HG03045 (cell line): ENCODE measurements at regions not wholly inside any gene's neighbourhood (a gene's known extent, or its start where the extent isn't known, plus 50 kb on each side); places are given as distances from the start of the nearest gene placed in this dataset.
"Not testable (repeated sequence)": the region's sequence is repeated elsewhere in the genome, so short reads cannot be mapped to it uniquely, and the experiment has no call there.

ENCODE experiments used
- ATAC-seq: cut with Tn5 transposase; IDR thresholded peaks from one replicate; pipeline ENCODE4 v1.9.1; 2021; ENCODE audit warnings: mild to moderate bottlenecking, moderate library complexity; ENCODE audit not compliant: unreplicated experiment

DNA sequence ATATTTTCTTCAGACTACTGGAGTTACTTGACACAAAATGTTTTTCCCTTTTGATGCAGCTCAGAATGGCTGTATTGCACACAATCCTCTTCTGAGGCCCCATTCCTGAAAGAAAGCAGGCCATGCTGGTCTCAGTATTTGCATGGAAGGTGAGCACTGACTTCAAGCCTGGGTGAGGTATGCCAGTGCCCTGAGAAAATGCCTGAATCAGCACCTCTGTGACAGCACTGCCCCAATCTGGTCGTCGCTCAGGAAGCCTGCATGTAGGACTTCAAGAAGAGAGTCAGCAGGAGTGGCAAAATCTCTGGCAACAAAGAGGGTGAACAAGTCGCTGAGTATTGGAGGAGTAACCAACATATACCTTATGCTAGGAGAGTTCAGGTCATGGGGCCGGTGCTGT, 425.2 kb upstream of the PIK3R1 start:
- no peak for ATAC-seq

DNA sequence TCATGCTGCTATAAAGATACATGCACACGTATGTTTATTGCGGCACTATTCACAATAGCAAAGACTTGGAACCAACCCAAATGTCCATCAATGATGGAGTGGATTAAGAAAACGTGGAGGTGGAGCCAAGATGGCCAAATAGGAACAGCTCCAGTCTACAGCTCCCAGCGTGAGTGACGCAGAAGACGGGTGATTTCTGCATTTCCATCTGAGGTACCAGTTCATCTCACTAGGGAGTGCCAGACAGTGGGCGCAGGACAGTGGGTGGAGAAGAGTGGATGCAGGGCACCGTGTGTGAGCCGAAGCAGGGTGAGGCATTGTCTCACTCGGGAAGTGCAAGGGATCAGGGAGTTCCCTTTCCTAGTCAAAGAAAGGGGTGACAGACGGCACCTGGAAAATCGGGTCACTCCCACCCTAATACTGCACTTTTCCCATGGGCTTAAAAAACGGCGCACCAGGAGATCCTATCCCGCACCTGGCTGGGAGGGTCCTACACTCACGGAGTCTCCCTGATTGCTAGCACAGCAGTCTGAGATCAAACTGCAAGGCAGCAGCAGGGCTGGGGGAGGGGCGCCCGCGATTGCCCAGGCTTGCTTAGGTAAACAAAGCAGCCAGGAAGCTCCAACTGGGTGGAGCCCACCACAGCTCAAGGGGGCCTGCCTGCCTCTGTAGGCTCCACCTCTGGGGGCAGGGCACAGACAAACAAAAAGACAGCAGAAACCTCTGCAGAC, 435.5 kb upstream of the PIK3R1 start:
- not testable (repeated sequence) for ATAC-seq

DNA sequence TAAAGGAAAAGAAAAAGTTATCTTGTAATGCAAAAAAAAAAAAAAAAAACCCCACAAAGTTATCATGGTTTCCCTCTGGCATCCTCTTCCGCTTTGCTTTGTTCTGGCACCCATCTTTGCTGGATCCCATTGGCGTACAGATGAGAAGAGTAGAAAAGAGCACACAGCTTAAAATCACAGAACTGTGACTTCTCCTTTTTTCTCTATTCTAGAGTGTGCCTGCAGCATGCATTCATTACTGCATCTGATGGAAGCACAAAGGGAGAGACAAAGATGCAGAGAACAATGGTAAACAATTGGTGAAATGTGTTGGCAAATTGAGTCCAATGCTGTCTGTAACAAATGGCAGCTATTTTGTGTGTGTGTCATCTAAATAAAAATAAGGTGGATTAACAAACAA, 440.8 kb upstream of the PIK3R1 start:
- ATAC-seq = no peak

DNA sequence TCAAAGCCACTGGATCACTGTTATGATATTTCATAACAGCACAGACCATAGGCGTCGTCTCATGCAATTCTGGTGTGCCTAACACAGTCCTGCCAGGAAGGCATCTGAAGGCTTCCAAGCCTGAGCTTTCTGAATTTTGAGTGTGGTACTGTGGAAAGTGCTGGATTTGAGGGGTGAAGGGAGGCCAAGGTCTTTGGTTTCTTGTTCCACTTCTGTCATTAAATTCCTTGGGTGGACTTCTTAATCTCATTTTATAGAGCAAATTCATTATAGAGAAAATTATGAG, 441.3 kb upstream of the PIK3R1 start:
- ATAC-seq = no peak

DNA sequence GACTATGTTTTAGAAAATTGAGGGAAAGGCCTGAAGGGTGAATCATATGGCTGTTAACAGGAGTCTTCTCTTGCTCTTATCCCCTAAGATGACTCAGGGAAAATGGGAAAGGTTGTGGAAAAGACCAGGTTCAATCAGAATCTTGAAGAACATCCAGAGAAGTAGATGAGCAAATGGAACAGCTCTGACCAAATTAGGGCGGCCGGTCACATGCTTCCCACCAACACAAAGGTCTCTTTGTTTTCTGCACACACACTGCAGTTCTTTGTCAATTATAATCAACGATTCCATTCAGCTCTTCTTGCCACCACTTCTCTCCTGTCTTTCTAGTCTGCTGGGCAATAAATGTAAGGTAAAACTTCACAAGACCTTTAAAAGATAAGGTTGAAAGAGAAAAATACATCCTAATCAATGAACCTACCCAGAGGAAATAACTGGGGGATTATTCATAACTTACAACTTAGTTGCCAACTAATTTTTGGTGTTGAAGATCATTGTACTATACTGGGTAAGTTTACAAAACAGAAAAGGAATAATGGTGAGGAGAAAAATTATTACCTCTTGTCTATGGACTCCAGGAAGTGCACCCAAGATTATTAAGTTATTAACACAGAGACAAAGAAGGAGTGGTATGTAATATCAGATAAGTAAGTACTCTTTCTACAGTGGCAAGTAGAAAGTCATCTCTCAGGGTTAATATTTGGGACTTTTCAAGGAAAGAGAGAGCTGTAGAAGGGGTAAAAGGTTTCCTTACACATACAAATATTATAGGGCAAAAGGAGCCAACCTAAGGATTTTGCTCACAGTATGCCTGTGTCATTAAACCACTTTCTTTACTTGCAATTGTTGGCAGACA, 441.9 kb upstream of the PIK3R1 start:
- ATAC-seq = no peak

DNA sequence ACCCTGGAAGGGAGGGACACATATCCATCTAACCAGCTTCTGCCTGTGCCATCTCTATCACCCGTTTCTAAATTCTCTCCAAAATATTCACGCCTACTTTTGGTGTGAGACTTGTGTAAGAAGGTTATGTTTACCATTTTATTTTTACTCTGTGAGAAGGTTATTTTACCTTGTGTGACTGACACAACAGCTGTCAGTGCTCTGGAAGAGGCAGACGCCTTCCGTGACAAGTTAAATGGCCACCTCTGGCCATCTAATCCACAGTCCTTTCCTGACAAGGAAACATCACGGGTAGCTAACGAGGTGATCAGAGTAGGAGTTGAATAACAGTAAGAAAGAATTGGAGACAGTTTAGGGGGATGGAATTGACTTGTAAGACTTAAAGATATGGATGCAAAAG, 443.8 kb upstream of the PIK3R1 start:
- ATAC-seq = no peak

DNA sequence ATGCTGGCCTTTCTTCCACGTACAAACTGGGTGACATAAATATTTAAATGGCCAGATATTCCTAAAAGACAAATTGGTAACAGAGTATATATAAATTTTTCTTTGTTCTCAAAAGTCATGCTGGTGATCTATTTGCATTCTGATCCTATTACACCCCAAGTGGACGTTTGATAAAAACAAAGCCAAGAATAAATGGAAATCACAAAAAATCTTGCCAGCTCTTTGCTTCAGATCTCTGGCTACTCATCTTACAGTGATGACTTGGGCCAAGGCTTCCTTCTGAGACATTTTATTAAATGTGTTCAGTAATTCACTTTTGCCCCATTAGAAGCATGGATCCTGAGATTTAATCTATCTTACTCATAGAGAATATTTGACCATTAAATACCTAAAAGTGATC, 444.3 kb upstream of the PIK3R1 start:
- ATAC-seq = no peak

DNA sequence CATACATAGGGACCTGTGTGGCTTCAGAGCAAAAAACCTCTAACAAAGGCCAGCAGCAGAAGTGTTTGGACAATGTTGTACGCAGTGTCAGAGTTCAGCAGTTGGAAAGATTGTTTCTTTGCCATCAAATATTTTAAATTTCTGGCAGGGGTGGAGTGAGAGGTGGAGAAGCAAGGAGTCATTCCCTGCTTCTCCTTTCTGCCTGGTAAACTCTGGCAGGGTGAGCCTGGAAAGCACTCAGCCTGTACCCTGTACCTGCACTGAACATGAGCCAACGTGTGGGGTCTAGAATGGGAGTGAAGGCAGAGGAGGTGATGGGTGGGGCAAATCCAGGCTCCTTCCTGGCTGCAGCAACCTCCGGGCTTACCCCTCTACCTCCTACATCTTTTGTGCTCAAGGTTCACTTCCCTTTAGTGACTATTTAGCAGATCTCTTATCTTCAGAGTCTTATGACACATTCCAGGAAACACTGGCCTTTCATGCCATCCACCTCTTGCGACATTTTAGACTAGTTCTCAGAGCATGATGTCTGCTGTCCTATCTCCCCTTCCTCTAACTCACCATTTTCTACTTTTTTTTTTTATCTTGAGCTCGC, 445.0 kb upstream of the PIK3R1 start:
- no peak for ATAC-seq

DNA sequence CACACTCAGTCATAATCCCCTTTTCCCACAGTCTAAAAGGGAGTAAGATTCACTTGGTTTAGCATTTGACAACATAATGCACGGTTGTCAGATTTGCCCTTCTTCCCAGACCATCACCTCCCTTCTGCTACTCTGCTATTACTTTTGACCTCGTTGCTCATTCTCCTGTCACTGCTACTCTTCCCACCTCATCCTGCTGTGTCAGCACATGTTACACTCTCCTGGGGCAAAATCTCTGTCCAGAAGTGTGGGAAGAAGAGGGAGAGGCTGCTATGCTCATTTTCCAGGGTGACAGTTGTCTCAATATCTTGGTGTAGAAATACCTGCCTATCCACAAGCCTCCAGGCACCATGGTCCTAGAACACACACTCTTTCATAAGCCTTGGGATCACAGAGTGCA, 449.9 kb upstream of the PIK3R1 start:
- no peak for ATAC-seq

DNA sequence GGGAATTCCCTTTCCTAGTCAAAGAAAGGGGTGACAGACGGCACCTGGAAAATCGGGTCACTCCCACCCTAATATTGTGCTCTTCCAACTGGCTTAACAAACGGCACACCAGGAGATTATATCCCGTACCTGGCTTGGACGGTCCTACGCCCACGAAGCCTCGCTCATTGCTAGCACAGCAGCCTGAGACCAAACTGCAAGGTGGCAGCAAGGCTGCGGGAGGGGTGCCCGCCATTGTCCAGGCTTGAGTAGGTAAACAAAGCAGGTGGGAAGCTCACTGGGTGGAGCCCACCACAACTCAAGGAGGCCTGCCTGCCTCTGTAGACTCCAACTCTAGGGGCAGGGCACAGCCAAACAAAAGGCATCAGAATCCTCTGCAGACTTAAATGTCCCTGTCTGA, 457.8 kb upstream of the PIK3R1 start:
- ATAC-seq = not testable (repeated sequence)

DNA sequence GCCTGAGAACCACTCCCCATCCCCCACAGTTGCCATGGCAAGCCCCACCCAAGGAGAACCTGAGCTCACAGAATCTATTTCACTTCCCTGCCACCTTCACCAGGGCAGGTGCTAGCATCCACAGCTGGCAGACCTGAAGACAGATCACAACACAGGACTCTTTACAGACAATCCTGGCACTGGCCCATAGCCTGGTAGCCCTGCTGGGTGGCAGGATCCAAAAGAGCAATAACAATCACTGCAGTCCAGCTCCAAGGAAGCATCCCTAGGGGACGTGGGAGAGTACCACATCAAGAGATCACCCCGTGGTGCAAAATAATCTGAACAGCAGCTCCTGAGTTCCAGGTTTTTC, 463.2 kb upstream of the PIK3R1 start:
- no peak for ATAC-seq

DNA sequence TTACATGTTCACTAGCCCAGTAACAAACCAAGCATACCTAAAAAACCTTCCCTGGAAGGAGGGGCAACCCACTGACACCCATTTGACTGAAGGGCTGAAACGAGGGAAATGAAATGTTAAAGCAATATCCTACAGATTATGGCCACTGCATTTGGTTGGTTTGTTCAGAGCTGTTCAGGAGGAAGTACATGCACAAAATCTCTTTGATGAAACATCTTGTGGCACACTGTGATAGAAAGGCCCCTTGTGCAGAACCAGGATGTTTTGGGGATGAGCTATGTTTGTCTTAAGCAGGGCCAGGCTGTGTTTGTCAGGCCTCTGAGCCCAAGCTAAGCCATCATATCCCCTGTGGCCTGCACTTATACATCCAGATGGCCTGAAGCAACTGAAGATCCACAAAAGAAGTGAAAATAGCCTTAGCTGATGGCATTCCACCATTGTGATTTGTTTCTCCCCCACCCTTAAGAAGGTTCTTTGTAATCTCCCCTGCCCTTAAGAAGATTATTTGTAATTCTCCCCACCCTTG, 467.3 kb upstream of the PIK3R1 start:
- ATAC-seq = no peak

DNA sequence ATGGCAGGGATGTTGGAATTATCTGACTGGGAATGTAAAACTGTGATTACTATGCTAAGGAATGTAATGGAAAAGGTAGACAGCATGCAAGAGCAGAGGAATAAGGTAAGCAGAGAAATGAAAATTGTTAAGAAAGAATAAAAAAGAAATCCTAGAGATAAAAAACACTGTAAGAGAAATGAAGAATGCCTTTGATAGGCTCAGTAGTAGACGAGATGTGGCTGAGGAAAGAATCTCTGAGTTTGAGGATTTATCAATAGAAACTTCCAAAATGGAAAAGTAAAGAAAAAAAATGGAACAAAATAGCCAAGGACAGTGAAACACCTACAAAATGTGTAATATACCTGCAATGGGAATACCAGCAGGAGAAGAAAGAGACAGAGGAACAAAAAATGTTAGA, 468.5 kb upstream of the PIK3R1 start:
- no peak for ATAC-seq

DNA sequence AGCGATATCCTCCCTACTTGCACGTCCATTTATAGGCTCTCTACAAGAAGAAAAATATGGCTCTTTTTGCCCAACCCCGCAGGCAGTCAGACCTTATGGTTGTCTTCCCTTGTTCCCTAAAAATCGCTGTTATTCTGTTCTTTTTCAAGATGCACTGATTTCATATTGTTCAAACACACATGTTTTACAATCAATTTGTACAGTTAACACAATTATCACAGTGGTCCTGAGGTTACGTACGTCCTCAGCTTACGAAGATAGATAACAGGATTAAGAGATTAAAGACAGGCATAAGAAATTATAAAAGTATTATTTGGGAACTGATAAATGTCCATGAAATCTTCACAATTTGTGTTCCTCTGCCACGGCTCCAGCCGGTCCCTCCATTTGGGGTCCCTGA, 468.9 kb upstream of the PIK3R1 start:
- ATAC-seq = not testable (repeated sequence)

DNA sequence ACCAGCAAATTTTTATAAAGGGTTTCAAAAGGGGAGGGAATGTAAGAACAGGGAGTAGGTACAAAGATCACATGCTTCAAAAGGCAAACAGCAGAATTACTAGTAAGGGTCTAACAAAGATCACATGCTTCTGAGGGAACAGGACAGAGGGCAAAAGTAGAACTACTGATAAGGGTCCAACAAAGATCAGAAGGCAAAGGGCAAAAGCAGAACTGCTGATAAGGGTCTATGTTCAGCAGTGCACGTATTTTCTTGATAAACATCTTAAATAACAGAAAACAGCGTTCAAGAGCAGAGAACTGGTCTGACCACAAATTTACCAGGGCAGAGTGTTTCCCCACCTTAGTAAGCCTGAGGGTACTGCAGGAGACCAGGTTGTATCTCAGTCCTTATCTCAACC, 469.5 kb upstream of the PIK3R1 start:
- ATAC-seq = no peak

DNA sequence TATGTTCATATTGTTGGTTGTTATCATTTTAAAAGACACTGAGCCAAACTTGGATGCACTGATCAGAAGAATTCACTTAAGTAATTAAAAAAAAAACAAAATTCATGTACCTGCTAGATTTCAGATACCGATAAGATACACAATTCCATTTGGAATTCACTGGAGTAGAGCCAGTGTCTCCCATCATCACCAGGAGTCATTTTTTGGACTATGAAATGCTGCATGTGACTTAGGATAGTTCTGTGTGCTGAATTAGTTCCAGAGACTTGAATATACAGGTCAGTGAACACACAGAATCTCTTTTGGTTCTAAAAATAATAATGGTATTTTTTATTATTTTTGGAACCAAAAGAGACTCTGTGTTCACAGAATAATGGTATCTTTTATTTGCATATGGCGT, 482.6 kb upstream of the PIK3R1 start:
- ATAC-seq = no peak

DNA sequence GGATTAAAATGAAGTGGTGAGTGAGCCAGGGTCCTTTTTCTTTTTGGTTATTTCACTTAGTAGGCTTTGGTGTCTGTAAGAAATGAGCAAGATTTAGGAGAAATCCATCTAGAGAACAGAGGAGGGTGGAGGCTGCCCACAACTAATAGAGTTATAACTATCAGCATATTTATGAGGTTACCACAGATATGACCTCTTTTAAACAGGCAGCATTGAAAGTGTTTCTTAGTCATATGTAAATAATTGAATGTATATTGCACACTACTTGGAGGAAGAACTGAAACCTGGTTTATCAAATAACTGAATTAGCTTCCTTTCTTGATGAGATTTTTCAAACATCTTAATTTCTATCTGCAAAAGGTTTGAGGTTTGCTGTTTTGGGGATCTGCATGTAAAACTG, 483.1 kb upstream of the PIK3R1 start:
- no peak for ATAC-seq

DNA sequence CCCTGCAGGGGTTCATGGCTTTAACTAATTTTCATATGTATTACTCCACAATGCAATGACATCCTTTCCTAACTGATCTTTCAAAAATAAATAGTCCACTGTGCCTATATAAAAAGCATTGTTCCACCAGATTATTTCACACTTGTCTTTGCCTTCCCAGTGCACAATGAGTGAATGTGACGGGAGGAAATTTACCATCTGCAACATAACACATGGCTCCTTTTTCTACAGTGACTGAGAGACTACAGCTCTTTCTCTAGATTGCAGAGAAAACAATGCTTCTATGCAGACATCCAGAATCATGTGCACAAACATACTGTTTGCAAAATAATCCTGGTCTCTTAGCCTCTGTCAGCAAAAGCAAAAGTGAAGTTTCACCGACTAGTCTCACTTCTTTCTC, 483.7 kb upstream of the PIK3R1 start:
- ATAC-seq = no peak

DNA sequence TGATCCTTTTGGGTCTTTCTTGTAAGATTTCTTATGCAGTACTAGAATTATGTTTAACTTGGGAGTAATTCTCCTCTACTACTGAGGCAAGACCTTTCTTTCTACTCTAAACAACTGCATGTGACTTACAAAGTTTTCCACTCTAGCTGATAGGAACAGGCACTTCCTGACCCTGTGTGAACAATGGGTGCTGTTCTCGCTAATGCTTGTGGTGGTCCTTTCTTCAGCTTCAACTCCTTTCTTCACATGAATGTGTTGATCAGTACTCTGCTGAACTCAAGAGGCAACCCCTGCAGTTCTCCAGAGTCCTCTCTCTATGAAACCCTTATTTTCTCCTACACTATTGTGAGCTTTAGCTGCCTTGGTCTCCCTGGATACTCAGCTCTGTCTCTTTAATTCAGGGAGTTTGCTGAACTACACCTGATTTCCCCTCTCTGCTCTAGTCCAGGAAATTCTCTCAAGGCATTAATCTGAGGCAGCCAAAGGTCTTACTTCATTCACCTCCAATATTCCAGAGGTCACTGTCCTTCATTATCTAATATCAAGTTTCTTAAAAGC, 484.6 kb upstream of the PIK3R1 start:
- ATAC-seq = no peak

DNA sequence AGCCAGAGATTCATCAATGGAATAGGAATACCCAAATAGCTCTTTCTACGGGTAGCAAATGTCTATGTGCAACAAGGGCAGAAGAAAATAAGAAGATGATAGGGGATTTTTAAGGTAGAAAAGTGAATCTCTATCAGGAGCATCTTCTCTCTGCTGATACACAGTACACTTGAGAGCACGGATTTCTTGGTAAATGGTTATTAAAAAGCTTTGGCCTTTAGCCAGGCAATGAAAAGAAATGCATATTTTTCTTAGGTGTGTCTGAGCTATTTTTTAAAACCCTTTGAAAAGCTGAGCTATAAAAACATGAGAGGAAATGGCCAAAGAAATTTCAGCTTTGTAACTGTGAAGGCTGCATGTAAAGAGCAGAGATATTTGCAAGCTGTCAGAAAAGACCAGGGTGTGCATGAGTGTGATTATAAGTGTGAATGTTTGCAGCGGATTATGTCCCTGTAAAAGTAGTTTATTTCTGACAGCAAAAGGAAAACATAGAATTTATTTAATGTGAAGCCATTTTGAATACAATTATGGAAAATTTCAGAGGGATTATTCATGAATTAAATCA, 487.1 kb upstream of the PIK3R1 start:
- ATAC-seq = no peak

DNA sequence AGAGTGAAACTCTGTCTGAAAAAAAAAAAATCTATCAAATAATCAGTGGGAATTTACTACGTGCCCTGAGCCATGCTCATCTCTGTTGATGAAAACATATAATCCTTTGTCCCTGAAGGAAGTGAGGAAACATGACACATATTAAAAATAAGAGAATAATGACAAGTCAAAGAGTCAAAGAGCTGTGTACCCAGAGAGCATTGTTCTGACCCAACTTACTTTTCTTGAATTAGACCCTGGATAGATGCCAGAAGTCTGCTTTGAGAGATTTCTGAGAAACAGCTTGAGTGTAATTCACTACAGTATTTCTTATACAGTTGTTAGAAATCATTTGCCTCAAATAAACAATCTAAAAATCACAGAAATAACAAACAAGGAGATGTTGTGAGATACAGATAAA, 490.0 kb upstream of the PIK3R1 start:
- no peak for ATAC-seq
